GM12878 (cell line): ENCODE measurements at regions not wholly inside any gene's neighbourhood (a gene's known extent, or its start where the extent isn't known, plus 50 kb on each side); places are given as distances from the start of the nearest gene placed in this dataset.

Experiments used
- ATAC-seq: fragments of 200-7000 bp; cut with Tn5 transposase; 3 replicates; pipeline ENCODE4 v1.9.1; 2020; ENCODE audit warnings: mild to moderate bottlenecking, moderate library complexity
- BruUV-seq: library from RNA; stranded (reverse); fragments of 400-500 nt; replicated peaks from 2 replicates; lab custom pipeline; 2021; lab: Mats Ljungman, UMichigan
- CTCF ChIA-PET: fragments of 300-600 bp; sonication (Branson Sonifier 250); formaldehyde crosslinking; extraction: SDS; loops from one replicate; lab custom pipeline; 2021; ENCODE audit warnings: inconsistent platforms; lab: Yijun Ruan, JAX
- POLR2A ChIA-PET: fragments of 350-600 bp; formaldehyde crosslinking; extraction: SDS; loops from one replicate; lab custom pipeline; 2021; ENCODE audit warnings: inconsistent platforms; lab: Charles Lee
- RAD21 ChIA-PET: fragments of 300-600 bp; sonication (Branson Sonifier 250); formaldehyde crosslinking; loops from one replicate; lab custom pipeline; 2023; ENCODE audit warnings: antibody characterized with exemption; ENCODE audit not compliant: unreplicated experiment; lab: Charles Lee
- SMC1A ChIA-PET: fragments of 300-600 bp; sonication (Branson Sonifier 250); formaldehyde crosslinking; loops from one replicate; lab custom pipeline; 2023; ENCODE audit not compliant: unreplicated experiment, uncharacterized antibody; lab: Charles Lee
- DNase-seq: peaks from one replicate; pipeline ENCODE4 v3.0.0-alpha.2; 2011; ENCODE audit warnings: low read depth, low spot score
- FAIRE-seq: peaks from 3 replicates; lab custom pipeline; 2011; peaks lifted over from hg19 to GRCh38; lab: Jason Lieb, UNC
- H2AFZ ChIP-seq: 2 replicates; pipeline ENCODE4 v1.6.0; 2011; ENCODE audit warnings: low read depth, low read length, control low read depth; ENCODE audit not compliant: control insufficient read depth
- H3K27ac ChIP-seq: 2 replicates; pipeline ENCODE4 v1.5.1; 2011; ENCODE audit warnings: control low read depth; ENCODE audit not compliant: control insufficient read depth, insufficient read depth
- H3K27me3 ChIP-seq, 2 experiments: replicated peaks in 1 of 2; 2 replicates each; pipeline versions ENCODE4 v1.6.0 to v1.6.1; 2011; ENCODE audit warnings: low read length in 1 of 2; ENCODE audit not compliant: control insufficient read depth in 2 of 2, insufficient read depth in 2 of 2
- H3K36me3 ChIP-seq, 2 experiments: 2 replicates each; pipeline ENCODE4 v1.5.1; 2011; ENCODE audit warnings: low read length in 1 of 2; ENCODE audit not compliant: control insufficient read depth in 2 of 2, insufficient read depth in 2 of 2
- H3K4me1 ChIP-seq: 2 replicates; pipeline ENCODE4 v1.6.1; 2011; ENCODE audit warnings: mild to moderate bottlenecking, low read length, moderate library complexity, mixed read lengths; ENCODE audit not compliant: control insufficient read depth, insufficient read depth
- H3K4me2 ChIP-seq: 2 replicates; pipeline ENCODE4 v1.6.0; 2011; ENCODE audit warnings: control low read depth; ENCODE audit not compliant: control insufficient read depth, insufficient read depth
- H3K4me3 ChIP-seq: fragments of 200-600 bp; sonication (generic); 2 replicates; pipeline ENCODE4 v1.5.1; 2016
- H3K79me2 ChIP-seq: 2 replicates; pipeline ENCODE4 v1.6.0; 2011; ENCODE audit warnings: low read length; ENCODE audit not compliant: control insufficient read depth, insufficient read depth
- H3K9ac ChIP-seq: 2 replicates; pipeline ENCODE4 v1.8.0; 2011; ENCODE audit warnings: low read length, control low read depth, mixed read lengths; ENCODE audit not compliant: control insufficient read depth, insufficient read depth
- H3K9me3 ChIP-seq: replicated peaks from 3 replicates; pipeline ENCODE4 v1.5.1; 2011; ENCODE audit warnings: mild to moderate bottlenecking, low read length; ENCODE audit not compliant: control insufficient read depth, insufficient read depth
- H4K20me1 ChIP-seq: 2 replicates; pipeline ENCODE4 v1.6.0; 2011; ENCODE audit not compliant: control insufficient read depth, insufficient read depth
- POU2F2 ChIP-seq: IDR thresholded peaks from 3 replicates; pipeline ENCODE4 v1.6.1; 2011; ENCODE audit warnings: low read depth, mild to moderate bottlenecking, low read length, borderline replicate concordance
- PRDM15 ChIP-seq: fragments of 450-650 bp; formaldehyde crosslinking; IDR thresholded peaks from 2 replicates; pipeline ENCODE4 v1.4.0; 2020; ENCODE audit warnings: mild to moderate bottlenecking, moderate library complexity
- WGBS: methylation state at CpG from one replicate; pipeline ENCODE4 v1.1.6; 2016; ENCODE audit warnings: low lambda C conversion rate; ENCODE audit not compliant: insufficient replicate concordance, insufficient coverage; ENCODE audit errors: missing lambda C conversion rate; 5-methylcytosine and 5-hydroxymethylcytosine counted together
- in situ Hi-C: fragments of 300-500 bp; cut with MboI; formaldehyde crosslinking; loops from 9 replicates; pipeline ENCODE4 v1.14.3; 2018; ENCODE audit warnings: mixed read lengths
- intact Hi-C: fragments of 100-400 bp; cut with micrococcal nuclease; formaldehyde crosslinking; loops from one replicate; pipeline ENCODE4 v1.14.2; 2022; ENCODE audit not compliant: unreplicated experiment

DNA sequence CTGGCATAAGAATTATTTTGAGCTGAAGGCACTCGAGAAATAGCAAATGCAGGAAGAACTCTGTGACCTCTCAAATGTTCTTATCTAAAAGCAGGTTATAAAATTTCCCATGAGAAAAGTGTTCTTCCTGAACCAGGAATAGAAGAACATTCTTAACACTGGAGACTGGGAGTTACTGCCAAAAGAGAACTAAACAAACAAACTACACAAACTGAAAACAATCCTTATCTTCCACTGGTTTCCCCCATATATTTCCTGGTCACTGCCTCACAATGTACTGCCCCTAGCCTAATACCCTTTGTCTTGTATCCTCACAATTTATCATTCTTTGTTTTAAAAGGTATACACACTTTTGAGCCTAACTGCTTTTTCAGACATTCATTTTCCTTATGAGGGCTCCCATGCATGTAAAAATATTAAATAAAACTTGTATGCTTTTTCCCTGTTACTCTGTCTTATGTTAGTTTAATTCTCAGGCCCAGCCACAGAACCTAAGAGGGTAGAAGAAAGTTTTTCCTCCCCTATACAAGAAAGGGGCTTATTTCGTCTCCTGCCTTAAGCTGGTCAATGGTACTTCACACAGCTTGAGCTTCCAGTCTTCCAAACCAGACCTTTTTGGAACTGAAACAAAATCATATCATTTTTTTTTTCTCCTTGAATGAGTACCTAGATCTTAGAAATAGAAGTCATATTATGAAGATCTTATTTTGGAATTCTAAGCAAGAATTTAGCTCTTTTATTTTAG, 110.6 kb downstream of the MSTN start:
- TF ChIP-seq PRDM15 (no peak), POU2F2 (no peak)
- Histone ChIP-seq H3K4me2 (peak overlapping the region; percentile 11), H3K4me3 (peak overlapping the region; percentile 6; the same call in 1 of the 2 replicates), H3K79me2 (no peaks in the 10 kb centered on the region), H3K9ac (no peak overlapping the region), H4K20me1 (no peaks in the 10 kb centered on the region), H2AFZ (peak overlapping the region; percentile 25; the same call in 1 of the 2 replicates), H3K36me3 (no peaks in the 10 kb centered on the region), H3K9me3 (no peaks in the 10 kb centered on the region; the same call in 1 of the 3 replicates), H3K4me1 (peaks cover 30% of the 10 kb centered on the region), H3K27me3 (no peaks in the 10 kb centered on the region), H3K27ac (peak overlapping the region; percentile 90)
- FAIRE-seq (peak; percentile 47), ATAC-seq (peak; percentile 69; the same call in 2 of the 3 replicates), DNase-seq (no peak)
- 22% methylated on average over 2 of the region's 2 CpGs for WGBS
- BruUV-seq: no TSS peak
- POLR2A ChIA-PET: no interaction called here
- SMC1A ChIA-PET: interaction anchor here (1.1 to 1.6 kb wide), 2 partner anchors 12 to 189 kb away, joined by 3 to 4 read pairs; partner anchors contain the start of gene OSGEPL1
- RAD21 ChIA-PET: interaction anchor here (0.8 kb wide), 1 partner anchor 494 kb away, joined by 3 read pairs; no protein-coding TSS in a partner anchor
- in situ Hi-C loops: no loop called here
- CTCF ChIA-PET: interaction anchor here (0.7 kb wide), 1 partner anchor 244 kb away, joined by 3 read pairs; no protein-coding TSS in a partner anchor
- intact Hi-C loops: loop anchor here (5.0 kb wide), 1 partner anchor 290 kb away; the partner anchor contains the start of gene ASNSD1
